ENCODE measurements at regions not wholly inside any gene's neighbourhood (a gene's known extent, or its start where the extent isn't known, plus 50 kb on each side); places are given as distances from the start of the nearest gene placed in this dataset.

- TF ChIP-seq ZNF256 (CRISPR knock-in tag; conservative IDR thresholded peaks at IDR 0.05) (no peak), MBD4 (IDR thresholded peaks at IDR 0.05; ENCODE audit: borderline replicate concordance, low read length) (no peak), E2F2 (CRISPR knock-in tag; IDR thresholded peaks at IDR 0.05; ENCODE audit: borderline replicate concordance) (no peak), HCFC1 (IDR thresholded peaks at IDR 0.05; ENCODE audit: low read depth, low read length) (no peak)
- TF ChIP-seq, protein P1, sequence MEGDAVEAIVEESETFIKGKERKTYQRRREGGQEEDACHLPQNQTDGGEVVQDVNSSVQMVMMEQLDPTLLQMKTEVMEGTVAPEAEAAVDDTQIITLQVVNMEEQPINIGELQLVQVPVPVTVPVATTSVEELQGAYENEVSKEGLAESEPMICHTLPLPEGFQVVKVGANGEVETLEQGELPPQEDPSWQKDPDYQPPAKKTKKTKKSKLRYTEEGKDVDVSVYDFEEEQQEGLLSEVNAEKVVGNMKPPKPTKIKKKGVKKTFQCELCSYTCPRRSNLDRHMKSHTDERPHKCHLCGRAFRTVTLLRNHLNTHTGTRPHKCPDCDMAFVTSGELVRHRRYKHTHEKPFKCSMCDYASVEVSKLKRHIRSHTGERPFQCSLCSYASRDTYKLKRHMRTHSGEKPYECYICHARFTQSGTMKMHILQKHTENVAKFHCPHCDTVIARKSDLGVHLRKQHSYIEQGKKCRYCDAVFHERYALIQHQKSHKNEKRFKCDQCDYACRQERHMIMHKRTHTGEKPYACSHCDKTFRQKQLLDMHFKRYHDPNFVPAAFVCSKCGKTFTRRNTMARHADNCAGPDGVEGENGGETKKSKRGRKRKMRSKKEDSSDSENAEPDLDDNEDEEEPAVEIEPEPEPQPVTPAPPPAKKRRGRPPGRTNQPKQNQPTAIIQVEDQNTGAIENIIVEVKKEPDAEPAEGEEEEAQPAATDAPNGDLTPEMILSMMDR (CRISPR knock-in tag; IDR thresholded peaks at IDR 0.05): no peak
- TF ChIP-seq, protein P2, sequence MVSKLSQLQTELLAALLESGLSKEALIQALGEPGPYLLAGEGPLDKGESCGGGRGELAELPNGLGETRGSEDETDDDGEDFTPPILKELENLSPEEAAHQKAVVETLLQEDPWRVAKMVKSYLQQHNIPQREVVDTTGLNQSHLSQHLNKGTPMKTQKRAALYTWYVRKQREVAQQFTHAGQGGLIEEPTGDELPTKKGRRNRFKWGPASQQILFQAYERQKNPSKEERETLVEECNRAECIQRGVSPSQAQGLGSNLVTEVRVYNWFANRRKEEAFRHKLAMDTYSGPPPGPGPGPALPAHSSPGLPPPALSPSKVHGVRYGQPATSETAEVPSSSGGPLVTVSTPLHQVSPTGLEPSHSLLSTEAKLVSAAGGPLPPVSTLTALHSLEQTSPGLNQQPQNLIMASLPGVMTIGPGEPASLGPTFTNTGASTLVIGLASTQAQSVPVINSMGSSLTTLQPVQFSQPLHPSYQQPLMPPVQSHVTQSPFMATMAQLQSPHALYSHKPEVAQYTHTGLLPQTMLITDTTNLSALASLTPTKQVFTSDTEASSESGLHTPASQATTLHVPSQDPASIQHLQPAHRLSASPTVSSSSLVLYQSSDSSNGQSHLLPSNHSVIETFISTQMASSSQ (IDR thresholded peaks at IDR 0.05; ENCODE audit: low read depth): no peak
- TF ChIP-seq, protein P2 (CRISPR knock-in tag; IDR thresholded peaks at IDR 0.05; ENCODE audit: borderline replicate concordance): no peak
Measured at GRCh38 chr5:120174089-120174488, 290.0 kb upstream of the PRR16 start.

Measured in HepG2 (cell line).